Natural killer cell (primary cell): ENCODE measurements at regions not wholly inside any gene's neighbourhood (a gene's known extent, or its start where the extent isn't known, plus 50 kb on each side); places are given as distances from the start of the nearest gene placed in this dataset.

Experiments
- ATAC-seq, 3 donors: fragments of 150-1000 bp in 2 of 3; fragments of 200-7000 bp in 1 of 3; cut with Tn5 transposase; 1 replicate in 1 of 3; 2 replicates in 2 of 3; pipeline ENCODE4 v1.10.0; 2021; ENCODE audit warnings: mild to moderate bottlenecking in 2 of 3, moderate library complexity in 2 of 3
- DNase-seq, 2 donors: peaks; one replicate each; pipeline versions ENCODE4 v3.0.0 to v3.0.0-alpha.2; 2013 to 2021; ENCODE audit warnings: mixed read lengths in 1 of 2
- H3K27ac ChIP-seq: one replicate; pipeline ENCODE4 v1.5.1; 2013; ENCODE audit warnings: mild to moderate bottlenecking, low read length
- H3K27me3 ChIP-seq: one replicate; pipeline ENCODE4 v1.6.1; 2013; ENCODE audit warnings: low read length; ENCODE audit not compliant: control insufficient read depth, insufficient read depth
- H3K36me3 ChIP-seq: one replicate; pipeline ENCODE4 v1.6.1; 2013; ENCODE audit warnings: low read length; ENCODE audit not compliant: control insufficient read depth, insufficient read depth
- H3K4me1 ChIP-seq: one replicate; pipeline ENCODE4 v1.6.1; 2013; ENCODE audit warnings: low read length; ENCODE audit not compliant: control insufficient read depth, insufficient read depth
- H3K4me3 ChIP-seq: one replicate; pipeline ENCODE4 v1.5.1; 2013; ENCODE audit warnings: low read length
- H3K9me3 ChIP-seq: one replicate; pipeline ENCODE4 v1.6.1; 2013; ENCODE audit warnings: low read length; ENCODE audit not compliant: control insufficient read depth, insufficient read depth
- H3K27ac Mint-ChIP-seq, 2 donors: one replicate each; pipeline ENCODE4 v1.8.0; 2022; ENCODE audit warnings: mild to moderate bottlenecking in 2 of 2, mixed read lengths in 2 of 2, moderate library complexity in 1 of 2
- H3K27me3 Mint-ChIP-seq, 2 donors: one replicate each; pipeline ENCODE4 v1.8.0; 2022; ENCODE audit warnings: low read depth in 2 of 2, mixed read lengths in 2 of 2
- H3K36me3 Mint-ChIP-seq: one replicate; pipeline ENCODE4 v1.8.0; 2022; ENCODE audit warnings: mixed read lengths
- H3K4me1 Mint-ChIP-seq, 2 donors: one replicate each; pipeline ENCODE4 v1.8.0; 2022; ENCODE audit warnings: mixed read lengths in 2 of 2
- H3K4me3 Mint-ChIP-seq: one replicate; pipeline ENCODE4 v1.8.0; 2022; ENCODE audit warnings: mild to moderate bottlenecking, moderate library complexity, mixed read lengths
- H3K9me3 Mint-ChIP-seq, 2 donors: one replicate each; pipeline ENCODE4 v1.8.0; 2022; ENCODE audit warnings: mixed read lengths in 2 of 2
- WGBS: methylation state at CpG from one replicate; pipeline ENCODE4 v1.1.7; 2013; ENCODE audit warnings: missing lambda C conversion rate; ENCODE audit not compliant: insufficient coverage; 5-methylcytosine and 5-hydroxymethylcytosine counted together
- intact Hi-C: fragments of 100-400 bp; cut with micrococcal nuclease; formaldehyde crosslinking; loops from one replicate; pipeline ENCODE4 v1.14.2; 2022
- TF ChIP-seq, protein P1 (sequence below): fragments of 200-600 bp; IDR thresholded peaks from one replicate; pipeline ENCODE4 v1.8.0; 2022; ENCODE audit warnings: antibody characterized with exemption

DNA sequence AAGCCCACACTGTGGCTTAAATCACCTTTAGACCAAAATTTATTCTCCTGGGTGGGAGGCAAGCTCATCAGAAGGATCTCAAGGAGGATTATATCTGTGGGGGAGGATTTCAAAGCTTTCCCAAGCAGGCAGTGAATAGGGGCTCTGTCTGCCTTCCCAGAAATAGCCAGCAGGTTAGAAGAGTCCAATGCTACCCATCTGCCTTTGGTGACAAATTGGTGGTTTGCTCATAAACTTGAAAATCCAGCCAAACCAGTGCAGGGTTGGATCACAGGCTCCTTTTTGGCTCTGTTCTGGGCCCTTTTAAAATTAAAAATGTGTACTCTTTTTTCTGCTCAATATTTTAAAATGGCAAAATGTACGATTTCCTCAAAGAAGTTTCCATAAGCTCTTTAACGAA, 118.9 kb upstream of the ZC3H11B start:
- TF ChIP-seq, protein P1, sequence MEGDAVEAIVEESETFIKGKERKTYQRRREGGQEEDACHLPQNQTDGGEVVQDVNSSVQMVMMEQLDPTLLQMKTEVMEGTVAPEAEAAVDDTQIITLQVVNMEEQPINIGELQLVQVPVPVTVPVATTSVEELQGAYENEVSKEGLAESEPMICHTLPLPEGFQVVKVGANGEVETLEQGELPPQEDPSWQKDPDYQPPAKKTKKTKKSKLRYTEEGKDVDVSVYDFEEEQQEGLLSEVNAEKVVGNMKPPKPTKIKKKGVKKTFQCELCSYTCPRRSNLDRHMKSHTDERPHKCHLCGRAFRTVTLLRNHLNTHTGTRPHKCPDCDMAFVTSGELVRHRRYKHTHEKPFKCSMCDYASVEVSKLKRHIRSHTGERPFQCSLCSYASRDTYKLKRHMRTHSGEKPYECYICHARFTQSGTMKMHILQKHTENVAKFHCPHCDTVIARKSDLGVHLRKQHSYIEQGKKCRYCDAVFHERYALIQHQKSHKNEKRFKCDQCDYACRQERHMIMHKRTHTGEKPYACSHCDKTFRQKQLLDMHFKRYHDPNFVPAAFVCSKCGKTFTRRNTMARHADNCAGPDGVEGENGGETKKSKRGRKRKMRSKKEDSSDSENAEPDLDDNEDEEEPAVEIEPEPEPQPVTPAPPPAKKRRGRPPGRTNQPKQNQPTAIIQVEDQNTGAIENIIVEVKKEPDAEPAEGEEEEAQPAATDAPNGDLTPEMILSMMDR = no peak
- no peak overlapping the region for H3K4me3 ChIP-seq
- H3K9me3 ChIP-seq = no peaks in the 10 kb centered on the region
- H3K4me3 Mint-ChIP-seq = no peak overlapping the region
- intact Hi-C loops = no loop called here
- H3K27me3 ChIP-seq = no peaks in the 10 kb centered on the region
- H3K27ac Mint-ChIP-seq = no peak overlapping the region
- H3K27ac ChIP-seq = no peak overlapping the region
- no peak for DNase-seq
- no peaks in the 10 kb centered on the region for H3K36me3 Mint-ChIP-seq
- H3K9me3 Mint-ChIP-seq = peaks cover 10 to 12% of the 10 kb centered on the region in 2 donors
- ATAC-seq = no peak
- H3K4me1 ChIP-seq = no peaks in the 10 kb centered on the region
- H3K4me1 Mint-ChIP-seq = no peaks in the 10 kb centered on the region
- 78% methylated on average over 2 of the region's 2 CpGs for WGBS
- H3K27me3 Mint-ChIP-seq = no peaks in the 10 kb centered on the region
- H3K36me3 ChIP-seq = no peaks in the 10 kb centered on the region

DNA sequence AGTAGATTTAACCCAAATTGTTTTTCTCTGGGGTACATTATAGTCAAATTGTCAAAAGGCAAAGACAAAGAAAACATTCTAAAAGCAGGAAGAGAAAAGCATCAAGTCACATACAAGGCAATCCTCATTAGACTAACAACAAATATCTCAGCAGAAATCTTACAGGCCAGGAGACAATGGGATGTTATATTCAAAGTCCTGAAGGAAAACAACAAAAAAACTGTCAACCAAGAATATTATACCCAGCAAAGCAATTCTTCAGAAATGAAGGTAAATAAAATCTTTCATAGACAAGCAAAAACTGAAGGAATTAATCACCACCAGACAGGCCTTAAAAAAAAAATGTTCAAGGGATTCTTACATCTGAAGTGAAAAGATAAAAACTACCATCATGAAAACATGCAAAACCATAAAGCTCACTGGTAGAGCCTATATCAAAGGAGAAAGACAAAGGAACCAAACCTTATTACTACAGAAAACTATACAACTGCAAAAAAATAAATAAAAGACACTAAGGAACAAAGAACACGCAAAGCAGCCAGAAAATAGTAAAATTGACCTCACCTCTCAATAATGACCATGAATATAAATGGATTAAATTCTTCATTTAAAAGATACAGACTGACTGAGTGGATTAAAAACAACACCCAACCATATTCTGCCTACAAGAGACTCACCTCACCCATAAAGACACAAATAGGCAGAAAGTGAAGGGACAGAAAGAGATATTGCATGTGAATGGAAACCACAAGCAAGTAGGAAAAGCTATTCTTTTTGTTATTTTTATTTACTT, 113.8 kb upstream of the ZC3H11B start:
- H3K4me1 ChIP-seq = no peaks in the 10 kb centered on the region
- Mint-ChIP-seq H3K36me3 (no peaks in the 10 kb centered on the region), H3K4me1 (no peaks in the 10 kb centered on the region), H3K4me3 (no peak overlapping the region), H3K9me3 (peaks cover 12 to 19% of the 10 kb centered on the region in 2 donors), H3K27ac (no peak overlapping the region), H3K27me3 (no peaks in the 10 kb centered on the region)
- no peaks in the 10 kb centered on the region for H3K27me3 ChIP-seq
- DNase-seq (no peak), ATAC-seq (no peak)
- WGBS = no CpG with 5 or more reads among the region's 1 CpG
- intact Hi-C loops = no loop called here
- H3K36me3 ChIP-seq = no peaks in the 10 kb centered on the region
- TF ChIP-seq, protein P1 = no peak
- H3K27ac ChIP-seq = no peak overlapping the region
- no peak overlapping the region for H3K4me3 ChIP-seq
- peaks cover 7% of the 10 kb centered on the region for H3K9me3 ChIP-seq

DNA sequence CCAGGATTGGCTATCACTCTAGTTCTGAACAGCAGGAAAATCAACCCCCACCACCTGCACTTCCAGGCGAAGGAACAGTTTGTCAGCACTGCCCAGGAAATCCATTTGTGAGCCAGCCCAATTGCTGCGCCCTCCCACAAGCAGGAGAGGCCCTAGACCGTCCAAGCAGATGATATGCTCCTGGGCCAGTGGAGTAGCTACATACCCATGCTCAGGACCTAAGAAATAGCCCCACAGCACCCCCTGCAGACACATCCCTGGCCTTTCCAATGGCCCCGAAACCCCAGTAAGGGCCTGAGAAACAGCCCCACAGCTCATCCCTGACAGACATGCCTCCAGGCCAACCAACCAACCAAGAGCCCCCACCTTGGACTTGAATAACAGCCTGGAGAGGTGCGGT, 111.5 kb upstream of the ZC3H11B start:
- Histone ChIP-seq H3K4me1 (no peaks in the 10 kb centered on the region), H3K36me3 (no peaks in the 10 kb centered on the region), H3K27ac (no peak overlapping the region), H3K9me3 (peaks cover 7% of the 10 kb centered on the region), H3K4me3 (no peak overlapping the region), H3K27me3 (no peaks in the 10 kb centered on the region)
- H3K9me3 Mint-ChIP-seq = peaks cover 13 to 19% of the 10 kb centered on the region in 2 donors
- intact Hi-C loops = no loop called here
- no peaks in the 10 kb centered on the region for H3K36me3 Mint-ChIP-seq
- no peaks in the 10 kb centered on the region for H3K4me1 Mint-ChIP-seq
- TF ChIP-seq, protein P1 = no peak
- ATAC-seq (no peak), DNase-seq (no peak)
- WGBS = 75% methylated on average over 5 of the region's 5 CpGs
- no peaks in the 10 kb centered on the region for H3K27me3 Mint-ChIP-seq
- H3K27ac Mint-ChIP-seq = no peak overlapping the region
- H3K4me3 Mint-ChIP-seq = no peak overlapping the region

DNA sequence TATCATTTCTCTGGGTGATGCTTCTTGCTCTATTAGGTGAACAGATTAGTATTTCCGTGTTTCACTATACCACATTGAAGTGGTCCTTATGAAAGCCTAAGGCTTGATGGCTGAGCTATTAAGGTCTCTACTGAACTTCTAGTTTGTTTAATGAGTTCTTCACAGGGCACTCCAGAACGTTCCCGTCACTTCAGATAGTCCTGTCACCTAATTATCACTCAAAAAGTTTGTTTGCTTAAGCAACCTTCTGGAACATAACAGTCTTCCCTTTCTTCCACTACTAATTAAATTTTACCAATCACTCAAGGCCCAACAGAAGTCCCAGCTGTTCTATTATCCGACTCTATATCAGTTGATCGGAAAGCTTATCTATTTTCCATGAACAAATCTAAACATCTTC, 104.6 kb upstream of the ZC3H11B start:
- H3K9me3 Mint-ChIP-seq = peaks cover 6 to 10% of the 10 kb centered on the region in 2 donors
- Histone ChIP-seq H3K27me3 (no peaks in the 10 kb centered on the region), H3K27ac (no peak overlapping the region), H3K36me3 (no peaks in the 10 kb centered on the region), H3K9me3 (no peaks in the 10 kb centered on the region), H3K4me1 (no peaks in the 10 kb centered on the region), H3K4me3 (no peak overlapping the region)
- TF ChIP-seq, protein P1 = no peak
- no peak overlapping the region for H3K27ac Mint-ChIP-seq
- H3K4me1 Mint-ChIP-seq = no peaks in the 10 kb centered on the region
- H3K27me3 Mint-ChIP-seq = no peaks in the 10 kb centered on the region
- intact Hi-C loops = no loop called here
- H3K36me3 Mint-ChIP-seq = no peaks in the 10 kb centered on the region
- DNase-seq = no peak
- 90% methylated on average over 5 of the region's 5 CpGs for WGBS
- no peak overlapping the region for H3K4me3 Mint-ChIP-seq
- no peak for ATAC-seq
